Left lung (tissue), 4 donors: ENCODE measurements at regions not wholly inside any gene's neighbourhood (a gene's known extent, or its start where the extent isn't known, plus 50 kb on each side); places are given as distances from the start of the nearest gene placed in this dataset.
"Not testable (repeated sequence)": the region's sequence is repeated elsewhere in the genome, so short reads cannot be mapped to it uniquely, and the experiment has no call there.

Experiments
- ATAC-seq: fragments of 200-7000 bp; cut with Tn5 transposase; one replicate; pipeline ENCODE4 v1.9.1; 2020; ENCODE audit warnings: moderate library complexity
- DNase-seq, 4 donors: peaks; one replicate each; pipeline ENCODE4 v3.0.0-alpha.2; 2013 to 2020
- H3K27ac ChIP-seq, 2 donors: fragments of 200-600 bp; sonication (generic) in 1 of 2; one replicate each; pipeline versions ENCODE4 v1.5.0 to v1.8.0; 2020 to 2021
- H3K27me3 ChIP-seq, 2 donors: fragments of 200-600 bp; sonication (generic) in 1 of 2; one replicate each; pipeline versions ENCODE4 v1.5.0 to v1.8.0; 2020 to 2021
- H3K36me3 ChIP-seq, 2 donors: fragments of 200-600 bp; sonication (generic) in 1 of 2; one replicate each; pipeline versions ENCODE4 v1.5.0 to v1.8.0; 2020 to 2021
- H3K4me1 ChIP-seq, 2 donors: fragments of 200-600 bp; one replicate each; pipeline ENCODE4 v1.8.0; 2021
- H3K4me3 ChIP-seq, 2 donors: fragments of 200-600 bp; sonication (generic) in 1 of 2; one replicate each; pipeline versions ENCODE4 v1.5.0 to v1.8.0; 2020 to 2021; ENCODE audit warnings: mild to moderate bottlenecking in 1 of 2
- H3K9me3 ChIP-seq, 2 donors: fragments of 200-600 bp; sonication (generic) in 1 of 2; one replicate each; pipeline versions ENCODE4 v1.5.0 to v1.8.0; 2020 to 2021
- CTCF ChIP-seq, 2 donors: fragments of 200-600 bp; sonication (generic) in 1 of 2; IDR thresholded peaks; one replicate each; pipeline versions ENCODE4 v1.5.0 to v1.8.0; 2021; ENCODE audit warnings: antibody characterized with exemption in 2 of 2
- intact Hi-C, 2 donors: fragments of 100-400 bp; cut with DNase I; formaldehyde crosslinking; loops; one replicate each; pipeline versions ENCODE4 v1.11.2 to v1.14.2; 2022
- donor health status: DM: no; HTN: yes; CAD: no.
- donor health status: DM: no; HTN: no; CAD: no.

- no peaks in the 10 kb centered on the region for H3K36me3 ChIP-seq
- no peak overlapping the region for H3K27ac ChIP-seq
- H3K9me3 ChIP-seq = no peaks in the 10 kb centered on the region
- H3K27me3 ChIP-seq = no peaks in the 10 kb centered on the region
- H3K4me1 ChIP-seq = no peaks in the 10 kb centered on the region
- ATAC-seq = no peak
- no peak overlapping the region for H3K4me3 ChIP-seq
- intact Hi-C loops = no loop called here
- DNase-seq = peak in 1 of 4 donors; percentile 45
- TF ChIP-seq CTCF (IDR thresholded peaks at IDR 0.05) = no peak
Measured at GRCh38 chr11:70558681-70559080, 160.4 kb downstream of the CTTN start.

- H3K4me1 ChIP-seq = no peaks in the 10 kb centered on the region
- ATAC-seq = no peak
- H3K27ac ChIP-seq = no peak overlapping the region
- DNase-seq = peak in 1 of 4 donors; percentile 34
- TF ChIP-seq CTCF (IDR thresholded peaks at IDR 0.05) = no peak
- no peaks in the 10 kb centered on the region for H3K36me3 ChIP-seq
- no peaks in the 10 kb centered on the region for H3K27me3 ChIP-seq
- no peak overlapping the region for H3K4me3 ChIP-seq
- H3K9me3 ChIP-seq = no peaks in the 10 kb centered on the region
- intact Hi-C loops = no loop called here
Measured at GRCh38 chr11:70559516-70559915, 161.2 kb downstream of the CTTN start.

GRCh38 chr11:70560621-70561020 lies 162.3 kb downstream of the CTTN start:
- H3K27me3 ChIP-seq, H3K4me1 ChIP-seq, H3K36me3 ChIP-seq, ATAC-seq, H3K27ac ChIP-seq, intact Hi-C loops, H3K4me3 ChIP-seq, H3K9me3 ChIP-seq: not testable (repeated sequence)
- peak in 1 of 4 donors; percentile 24 for DNase-seq

GRCh38 chr11:70566768-70567530 lies 168.6 kb downstream of the CTTN start:
- TF ChIP-seq CTCF (IDR thresholded peaks at IDR 0.05) = no peak
- H3K27me3 ChIP-seq = no peaks in the 10 kb centered on the region
- H3K4me1 ChIP-seq = peaks cover 0 to 14% of the 10 kb centered on the region in 2 donors
- DNase-seq (no peak), ATAC-seq (no peak)
- no peak overlapping the region for H3K27ac ChIP-seq
- no peak overlapping the region for H3K4me3 ChIP-seq
- no peaks in the 10 kb centered on the region for H3K36me3 ChIP-seq
- intact Hi-C loops = no loop called here
- H3K9me3 ChIP-seq = no peaks in the 10 kb centered on the region

GRCh38 chr11:70567680-70568034 lies 169.3 kb downstream of the CTTN start:
- TF ChIP-seq CTCF (IDR thresholded peaks at IDR 0.05) = no peak

More at GRCh38 chr11:70567680-70568034, 169.3 kb downstream of the CTTN start:
- Histone ChIP-seq H3K4me1 (peaks cover 0 to 14% of the 10 kb centered on the region in 2 donors), H3K36me3 (no peaks in the 10 kb centered on the region), H3K4me3 (peak overlapping the region in 1 of 2 donors; percentile 16), H3K27me3 (no peaks in the 10 kb centered on the region), H3K27ac (peak overlapping the region; percentile 57 to 73), H3K9me3 (no peaks in the 10 kb centered on the region)
- no peak for DNase-seq
- intact Hi-C loops = no loop called here
- no peak for ATAC-seq
